Fibroblast of lung (primary cell): ENCODE measurements at regions not wholly inside any gene's neighbourhood (a gene's known extent, or its start where the extent isn't known, plus 50 kb on each side); places are given as distances from the start of the nearest gene placed in this dataset.

Source experiments
- CTCF ChIP-seq, 2 donors: IDR thresholded peaks in 1 of 2; conservative IDR thresholded peaks in 1 of 2; 1 replicate in 1 of 2; 2 replicates in 1 of 2; pipeline ENCODE4 v1.5.1; 2011 to 2012; ENCODE audit warnings: low read length in 2 of 2, control low read depth in 1 of 2, inconsistent platforms in 1 of 2, low read depth in 1 of 2, mild to moderate bottlenecking in 1 of 2
- EZH2 ChIP-seq: IDR thresholded peaks from 2 replicates; pipeline ENCODE4 v1.5.1; 2012; ENCODE audit warnings: low read length, control low read depth, mild to moderate bottlenecking; ENCODE audit errors: missing control alignments

- no peak for TF ChIP-seq EZH2
- TF ChIP-seq CTCF (conservative IDR thresholded peaks at IDR 0.05 in 1 of 2, IDR thresholded peaks at IDR 0.05 in 1 of 2; ENCODE audit: low read depth in 1 of 2, low read length in 2 of 2): no peak
Observed at GRCh38 chr17:71975331-71975801, 145.5 kb upstream of the SOX9 start.
